HS-27A (cell line): ENCODE measurements at regions not wholly inside any gene's neighbourhood (a gene's known extent, or its start where the extent isn't known, plus 50 kb on each side); places are given as distances from the start of the nearest gene placed in this dataset.

Source experiments
- DNase-seq: peaks from one replicate; pipeline ENCODE4 v3.0.0-alpha.2; 2012; ENCODE audit warnings: low read depth, missing footprints

- DNase-seq = no peak
Observed at GRCh38 chr9:79151791-79152190, 420.0 kb upstream of the TLE4 start.

GRCh38 chr9:79152306-79152705 is 419.5 kb upstream of the TLE4 start:
- DNase-seq = no peak

GRCh38 chr9:79154806-79155205 is 417.0 kb upstream of the TLE4 start:
- no peak for DNase-seq

- no peak for DNase-seq
Observed at GRCh38 chr9:79155308-79155707, 416.5 kb upstream of the TLE4 start.

GRCh38 chr9:79163544-79163943 is 408.2 kb upstream of the TLE4 start:
- no peak for DNase-seq

- DNase-seq = no peak
Observed at GRCh38 chr9:79164406-79164805, 407.4 kb upstream of the TLE4 start.

GRCh38 chr9:79165020-79165780 is 406.6 kb upstream of the TLE4 start:
- DNase-seq = no peak

- DNase-seq = no peak
Observed at GRCh38 chr9:79166005-79166404, 405.8 kb upstream of the TLE4 start.

GRCh38 chr9:79170643-79171042 is 401.1 kb upstream of the TLE4 start:
- no peak for DNase-seq

GRCh38 chr9:79173932-79174331 is 397.8 kb upstream of the TLE4 start:
- no peak for DNase-seq

- no peak for DNase-seq
Observed at GRCh38 chr9:79176014-79176697, 395.6 kb upstream of the TLE4 start.

- no peak for DNase-seq
Observed at GRCh38 chr9:79184831-79185230, 386.9 kb upstream of the TLE4 start.

- no peak for DNase-seq
Observed at GRCh38 chr9:79185866-79186265, 385.9 kb upstream of the TLE4 start.

- peak; percentile 41 for DNase-seq
Observed at GRCh38 chr9:79189511-79189924, 382.2 kb upstream of the TLE4 start.

- DNase-seq = no peak
Observed at GRCh38 chr9:79193001-79193400, 378.8 kb upstream of the TLE4 start.

GRCh38 chr9:79193501-79194223 is 378.1 kb upstream of the TLE4 start:
- DNase-seq = no peak

- DNase-seq = no peak
Observed at GRCh38 chr9:79195879-79196278, 375.9 kb upstream of the TLE4 start.

- no peak for DNase-seq
Observed at GRCh38 chr9:79196606-79197005, 375.2 kb upstream of the TLE4 start.

GRCh38 chr9:79200336-79200735 is 371.4 kb upstream of the TLE4 start:
- DNase-seq = no peak

- no peak for DNase-seq
Observed at GRCh38 chr9:79201636-79202035, 370.1 kb upstream of the TLE4 start.

- no peak for DNase-seq
Observed at GRCh38 chr9:79208791-79209396, 362.9 kb upstream of the TLE4 start.

- no peak for DNase-seq
Observed at GRCh38 chr9:79210541-79211243, 361.1 kb upstream of the TLE4 start.
